ENCODE measurements at regions not wholly inside any gene's neighbourhood (a gene's known extent, or its start where the extent isn't known, plus 50 kb on each side); places are given as distances from the start of the nearest gene placed in this dataset.

- TF ChIP-seq EZH2 (IDR thresholded peaks at IDR 0.05) (no peak), POLR2AphosphoS5 (IDR thresholded peaks at IDR 0.05; ENCODE audit: borderline replicate concordance, low read depth, low read length) (no peak)
These were observed 202.7 kb downstream of the MTX2 start for GRCh38 chr2:176471949-176472348.
